HG03045 (cell line): ENCODE measurements at regions not wholly inside any gene's neighbourhood (a gene's known extent, or its start where the extent isn't known, plus 50 kb on each side); places are given as distances from the start of the nearest gene placed in this dataset.

Source experiments
- ATAC-seq: cut with Tn5 transposase; IDR thresholded peaks from one replicate; pipeline ENCODE4 v1.9.1; 2021; ENCODE audit warnings: mild to moderate bottlenecking, moderate library complexity; ENCODE audit not compliant: unreplicated experiment

DNA sequence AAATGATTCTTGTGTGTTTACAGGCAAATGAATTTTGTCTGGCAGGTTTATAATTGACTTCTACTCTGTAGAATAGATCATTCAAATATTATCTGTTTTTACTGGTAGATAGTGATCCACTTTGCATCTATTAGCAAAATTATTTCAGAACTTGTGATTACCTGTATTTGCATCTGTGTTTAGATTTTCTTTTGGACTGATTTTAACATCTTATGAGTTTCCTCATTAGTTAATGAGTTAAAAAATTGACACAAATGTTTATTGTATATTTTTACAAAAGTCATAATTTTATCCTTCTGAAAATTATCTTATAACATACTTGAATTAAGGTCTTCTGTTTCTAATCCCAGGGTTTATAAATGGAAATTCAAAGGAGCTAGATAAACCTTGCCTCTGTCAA lies 132.0 kb upstream of the KCNJ16 start:
- ATAC-seq = no peak

GRCh38 chr17:69944406-69944805 lies 130.6 kb upstream of the KCNJ16 start:
- no peak for ATAC-seq

GRCh38 chr17:69945698-69946185 lies 129.3 kb upstream of the KCNJ16 start:
- no peak for ATAC-seq

DNA sequence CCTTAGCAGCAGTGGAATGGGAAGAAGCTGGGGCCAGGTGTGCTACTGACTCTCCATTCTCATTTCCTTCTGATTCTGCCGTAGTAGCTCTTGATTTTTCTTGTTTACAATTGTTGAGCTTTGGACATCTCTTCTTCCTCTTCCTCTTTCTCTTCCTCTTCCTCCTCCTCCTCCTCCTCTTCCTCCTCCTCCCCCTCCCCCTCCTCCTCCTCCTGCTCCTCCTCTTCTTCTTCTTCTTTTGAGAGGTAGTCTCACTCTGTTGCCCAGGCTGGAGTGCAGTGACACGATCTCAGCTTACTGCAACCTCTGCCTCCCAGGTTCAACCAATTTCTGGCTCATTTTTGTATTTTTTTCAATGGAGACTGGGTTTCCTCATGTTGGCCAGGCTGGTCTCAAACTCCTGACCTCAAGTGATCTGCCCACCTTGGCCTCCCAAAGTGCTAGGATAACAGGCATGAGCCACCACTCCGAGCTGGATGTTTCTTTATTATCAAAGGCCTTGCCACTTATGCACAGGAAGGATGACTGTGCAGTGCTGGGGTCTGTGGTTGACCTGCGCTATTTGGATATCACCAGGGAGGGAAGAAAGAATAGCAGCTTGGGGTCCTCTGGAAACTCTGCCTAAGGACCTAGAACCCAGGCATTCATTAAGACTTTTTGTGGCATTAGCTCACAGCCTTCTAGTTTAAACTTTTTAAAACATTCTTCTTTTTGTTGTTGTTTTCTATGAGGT lies 127.8 kb upstream of the KCNJ16 start:
- no peak for ATAC-seq

- no peak for ATAC-seq
These were observed 126.6 kb upstream of the KCNJ16 start for GRCh38 chr17:69948406-69948805.

- no peak for ATAC-seq
These were observed 125.5 kb upstream of the KCNJ16 start for GRCh38 chr17:69949496-69949895.

DNA sequence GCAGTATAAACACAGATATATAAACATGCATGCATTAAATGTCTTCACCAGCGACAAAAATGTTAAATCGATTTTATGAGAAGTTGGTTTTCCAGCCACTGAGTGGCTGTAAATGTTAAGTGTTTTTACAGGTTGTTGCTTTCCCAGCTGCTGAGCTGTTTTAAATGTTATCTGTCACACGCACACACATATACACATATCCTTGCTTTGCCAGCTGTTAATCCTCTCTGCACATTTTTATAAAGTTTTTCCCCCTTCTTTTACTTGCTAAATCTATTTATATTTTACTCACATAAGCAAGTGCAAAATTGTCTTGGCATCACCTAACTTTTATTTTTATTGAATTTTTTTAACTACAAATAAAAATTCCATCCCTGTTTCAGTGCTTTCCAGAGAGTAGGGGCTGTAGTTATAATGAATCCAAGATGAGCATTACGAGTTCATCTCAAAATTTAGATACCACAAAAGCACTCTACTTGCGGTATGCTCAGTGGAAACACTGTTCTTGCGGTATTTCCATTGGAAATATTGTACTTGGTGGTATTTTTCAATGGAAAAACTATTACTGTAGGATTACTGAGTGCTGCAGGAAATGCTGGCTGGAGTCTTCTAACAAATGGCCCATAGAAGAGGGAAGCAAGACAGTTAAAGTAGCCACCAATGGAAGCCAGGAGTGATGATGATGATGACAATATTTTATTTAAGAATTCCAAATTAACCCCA lies 124.9 kb upstream of the KCNJ16 start:
- no peak for ATAC-seq

DNA sequence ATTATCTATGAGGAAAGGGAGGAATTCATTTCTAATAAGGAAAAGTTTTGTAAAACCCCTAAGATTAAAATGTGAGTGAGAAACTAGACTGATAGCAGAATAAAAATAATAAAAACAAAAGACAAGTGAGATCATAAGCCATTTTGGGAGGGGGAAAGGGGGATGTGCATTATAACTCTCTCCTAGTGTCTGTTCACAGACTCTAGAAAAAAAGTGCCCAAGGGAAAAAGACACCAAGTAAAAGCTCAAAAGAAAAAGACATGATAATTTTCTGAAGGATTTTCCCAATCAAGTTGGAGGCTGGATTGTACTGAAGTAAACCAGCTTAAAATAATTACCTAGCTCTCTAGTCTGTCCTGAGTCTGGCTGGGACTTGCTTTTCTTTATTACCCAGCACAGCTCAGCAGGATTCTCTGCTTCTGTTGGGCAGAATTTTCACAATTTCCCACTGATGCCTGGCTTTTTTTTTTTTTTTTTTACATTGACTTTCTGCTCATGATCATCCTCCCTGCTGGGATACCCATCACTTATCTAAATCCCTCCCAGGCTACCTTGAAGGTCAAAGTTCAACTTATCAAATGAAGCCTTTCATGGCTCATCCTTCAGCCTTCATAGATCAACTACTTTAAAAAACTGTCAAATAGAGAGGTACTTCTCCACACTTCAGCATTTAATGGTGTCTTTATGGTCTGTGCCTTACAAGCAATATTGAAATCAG lies 124.2 kb upstream of the KCNJ16 start:
- no peak for ATAC-seq

DNA sequence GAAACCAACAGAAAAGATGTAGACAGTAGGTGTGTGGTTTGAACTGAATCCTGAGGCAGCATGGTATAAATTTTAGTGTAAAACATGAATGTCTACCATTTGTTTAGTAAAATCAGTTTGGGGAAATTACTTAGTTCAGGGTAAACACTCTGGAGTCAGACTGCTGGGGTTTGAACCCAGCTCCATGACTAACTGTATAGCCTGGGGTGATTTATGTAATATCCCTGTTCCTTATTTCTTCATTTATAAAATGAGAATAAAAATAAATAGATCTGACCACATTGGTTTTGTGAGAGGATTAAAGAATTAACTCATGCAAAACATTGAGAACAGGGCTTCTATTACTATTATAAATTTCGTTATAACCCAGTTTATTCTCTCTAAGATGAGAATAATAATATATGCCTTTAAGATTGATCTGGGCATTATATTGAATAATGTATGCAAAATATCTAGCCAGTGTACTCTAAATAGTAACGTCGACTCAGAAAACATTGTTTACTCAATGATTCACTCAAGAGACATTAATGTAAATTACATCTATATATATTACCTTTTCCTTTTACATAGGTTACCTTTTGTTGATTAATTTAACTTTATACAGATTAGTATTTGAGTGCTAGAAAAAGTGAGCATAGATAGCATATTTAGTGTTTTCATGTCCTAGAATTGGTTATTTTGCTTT lies 120.6 kb upstream of the KCNJ16 start:
- ATAC-seq = no peak

DNA sequence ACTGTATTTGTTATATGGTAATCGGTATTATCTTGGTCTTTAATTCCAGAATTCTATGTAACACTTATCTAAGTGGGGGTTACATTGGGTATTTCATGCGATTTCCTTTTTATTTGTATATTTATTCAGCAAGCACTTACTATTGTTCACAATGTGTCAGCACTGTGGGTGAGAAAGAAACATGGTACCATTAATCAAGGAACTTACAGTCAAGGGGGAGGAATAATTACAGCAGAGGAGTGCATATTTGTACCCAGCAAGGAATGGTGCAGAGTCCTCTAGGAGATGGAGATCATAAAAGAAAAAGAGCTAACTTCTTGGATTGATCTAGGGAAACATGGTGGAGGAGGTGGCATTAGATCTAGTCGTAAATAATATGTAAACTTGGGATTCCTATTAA lies 117.0 kb upstream of the KCNJ16 start:
- ATAC-seq = no peak

GRCh38 chr17:69959283-69959682 lies 115.7 kb upstream of the KCNJ16 start:
- ATAC-seq = no peak

DNA sequence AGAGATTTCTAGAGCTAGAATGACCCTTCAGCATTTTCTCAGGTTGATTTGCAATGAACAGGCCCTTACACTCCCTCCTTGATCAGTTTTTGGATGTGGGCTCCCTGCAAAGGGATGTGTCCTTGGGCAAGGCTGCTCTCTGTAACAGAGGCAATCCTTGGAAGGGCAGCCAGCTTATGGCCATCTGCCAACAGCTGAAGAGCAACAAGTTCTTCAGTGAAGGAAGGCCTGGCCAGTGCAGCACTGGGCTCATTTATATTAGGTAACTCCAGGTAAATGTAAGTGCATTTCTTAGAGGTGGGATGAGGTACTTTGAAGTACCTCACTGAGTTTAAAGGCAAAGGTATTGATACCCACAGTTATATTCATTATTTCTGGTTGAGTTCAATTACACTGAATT lies 114.3 kb upstream of the KCNJ16 start:
- ATAC-seq = no peak

- no peak for ATAC-seq
These were observed 113.4 kb upstream of the KCNJ16 start for GRCh38 chr17:69961501-69962145.

DNA sequence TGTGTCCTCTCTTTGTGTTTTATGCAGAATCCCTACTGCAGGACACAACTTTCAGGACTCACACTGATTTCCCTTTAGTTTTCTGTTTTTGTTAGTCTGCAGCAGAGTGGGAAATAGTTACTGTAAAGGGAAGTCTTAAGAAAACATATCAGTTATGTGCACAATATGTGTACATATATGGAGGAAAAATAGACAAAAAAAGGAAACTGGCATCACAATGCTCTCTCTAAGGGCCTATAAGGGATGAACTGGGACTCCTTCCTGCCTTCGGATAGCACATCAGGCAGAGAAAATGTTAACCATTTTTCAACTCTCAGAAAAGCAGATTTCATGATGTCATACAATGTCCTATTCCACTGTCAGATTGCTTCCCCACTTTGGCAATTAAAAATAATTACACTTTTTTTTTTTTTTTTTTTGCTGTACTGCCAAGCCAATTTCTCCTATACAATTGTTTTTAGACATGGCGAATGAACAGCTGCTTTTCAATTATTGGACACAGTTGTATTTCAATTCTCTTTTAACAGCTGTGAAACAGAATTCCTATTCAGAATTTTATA lies 112.5 kb upstream of the KCNJ16 start:
- ATAC-seq = no peak

- ATAC-seq = no peak
These were observed 107.1 kb upstream of the KCNJ16 start for GRCh38 chr17:69967910-69968411.

DNA sequence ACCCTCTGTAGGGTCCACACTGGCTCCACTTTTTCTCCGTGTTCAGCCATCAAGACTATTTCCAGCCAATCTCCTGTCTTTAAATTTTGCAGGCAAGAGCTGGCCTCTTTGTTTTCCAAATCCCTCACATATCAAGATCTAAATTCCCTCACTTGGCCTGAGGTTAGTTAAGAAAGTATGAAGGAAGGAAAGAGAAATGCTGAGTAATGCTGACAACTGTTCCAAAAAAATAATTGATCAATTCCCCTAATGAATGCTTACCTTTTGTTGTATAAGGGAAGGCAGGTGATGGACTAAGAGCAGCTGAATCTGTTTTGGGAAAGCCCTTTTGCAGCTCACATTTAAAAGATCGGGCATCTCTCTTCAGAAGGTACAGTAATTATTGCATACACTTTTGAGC lies 105.1 kb upstream of the KCNJ16 start:
- no peak for ATAC-seq

- no peak for ATAC-seq
These were observed 102.8 kb upstream of the KCNJ16 start for GRCh38 chr17:69972251-69972650.

- no peak for ATAC-seq
These were observed 99.2 kb upstream of the KCNJ16 start for GRCh38 chr17:69975808-69976207.

DNA sequence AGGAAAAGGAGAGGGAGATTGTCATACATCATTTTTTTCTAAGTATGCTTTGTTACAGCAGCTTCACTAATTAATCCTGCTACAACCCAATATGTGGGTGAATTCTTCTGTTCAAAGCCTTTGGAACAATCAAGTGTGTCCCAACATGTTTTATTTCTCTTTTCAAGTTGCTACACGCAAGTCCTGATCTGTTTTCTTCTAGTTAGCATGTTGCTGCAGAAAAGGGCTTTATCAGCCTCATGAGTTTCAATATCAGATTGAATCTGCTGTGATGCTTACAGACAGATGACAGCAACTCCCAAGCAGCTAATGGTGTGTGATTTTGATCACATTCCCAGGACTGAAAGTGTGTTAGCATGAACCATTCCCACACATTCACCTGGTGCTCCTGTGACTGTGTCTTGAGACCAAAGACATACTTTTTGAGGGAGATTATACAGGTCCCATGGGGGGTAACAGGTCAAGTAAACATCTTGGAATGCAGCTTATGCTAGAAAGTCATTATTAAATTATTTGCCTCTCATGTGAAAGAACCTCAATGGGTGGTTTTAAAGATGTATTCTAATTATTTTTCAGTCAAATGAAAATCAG lies 96.9 kb upstream of the KCNJ16 start:
- ATAC-seq = no peak

DNA sequence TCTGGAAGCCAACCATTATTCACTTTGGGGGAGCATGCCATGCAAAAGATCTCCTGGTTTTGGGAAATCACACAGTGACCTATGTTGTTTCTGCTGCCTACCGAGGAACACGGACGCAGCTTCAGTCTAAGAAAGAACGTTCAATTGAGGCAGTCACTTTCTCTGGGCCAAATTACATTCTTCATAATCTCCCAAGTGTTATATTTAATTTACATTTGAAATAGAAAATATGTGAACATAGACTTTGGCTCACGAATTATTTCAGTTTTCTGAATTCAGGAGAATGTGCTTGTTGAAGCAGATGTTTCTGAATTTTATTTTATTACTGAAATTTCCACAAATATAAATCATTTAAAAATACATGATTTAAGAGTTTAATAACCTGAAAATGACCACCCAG lies 93.6 kb upstream of the KCNJ16 start:
- no peak for ATAC-seq
